IMR-90 (cell line): ENCODE measurements at regions not wholly inside any gene's neighbourhood (a gene's known extent, or its start where the extent isn't known, plus 50 kb on each side); places are given as distances from the start of the nearest gene placed in this dataset.

ENCODE experiments used
- ATAC-seq: fragments of 200-7000 bp; cut with Tn5 transposase; 2 replicates; pipeline ENCODE4 v1.9.1; 2020; ENCODE audit warnings: low read depth, mild to moderate bottlenecking, moderate library complexity
- BruUV-seq: library from RNA; stranded (reverse); fragments of 400-500 nt; replicated peaks from 2 replicates; lab custom pipeline; 2021; lab: Mats Ljungman, UMichigan
- CTCF ChIA-PET: fragments of 300-600 bp; formaldehyde crosslinking; extraction: SDS; loops from one replicate; lab custom pipeline; 2021; ENCODE audit warnings: antibody characterized with exemption; lab: Yijun Ruan, JAX
- POLR2A ChIA-PET: fragments of 300-600 bp; sonication (Branson Sonifier 250); formaldehyde crosslinking; loops from one replicate; lab custom pipeline; 2022; ENCODE audit warnings: antibody characterized with exemption; ENCODE audit not compliant: unreplicated experiment; lab: Charles Lee
- DNase-seq: peaks from one replicate; pipeline ENCODE4 v3.0.0; 2013
- H2AFZ ChIP-seq: replicated peaks from 2 replicates; pipeline ENCODE3; 2013; ENCODE audit warnings: low read length, mild to moderate bottlenecking; ENCODE audit not compliant: poor library complexity
- H2AK5ac ChIP-seq: 2 replicates; pipeline ENCODE4 v1.6.1; 2013; ENCODE audit warnings: low read depth, low read length, inconsistent platforms
- H2AK9ac ChIP-seq: replicated peaks from 2 replicates; pipeline ENCODE3; 2013; ENCODE audit warnings: mild to moderate bottlenecking, low read depth, low read length, moderate library complexity; ENCODE audit not compliant: poor library complexity
- H2BK120ac ChIP-seq: 2 replicates; pipeline ENCODE4 v1.6.1; 2013; ENCODE audit warnings: low read depth, low read length, inconsistent platforms
- H2BK15ac ChIP-seq: 3 replicates; pipeline ENCODE4 v1.6.1; 2013; ENCODE audit warnings: low read depth, low read length, inconsistent platforms
- H2BK20ac ChIP-seq: 2 replicates; pipeline ENCODE4 v1.6.1; 2013; ENCODE audit warnings: low read depth, mild to moderate bottlenecking, inconsistent platforms, low read length, moderate library complexity
- H2BK5ac ChIP-seq: 2 replicates; pipeline ENCODE4 v1.6.1; 2013; ENCODE audit warnings: mild to moderate bottlenecking, low read depth, low read length, inconsistent platforms; ENCODE audit not compliant: poor library complexity, severe bottlenecking
- H3K14ac ChIP-seq: replicated peaks from 2 replicates; pipeline ENCODE4 v1.6.1; 2013; ENCODE audit warnings: low read depth, low read length, inconsistent platforms
- H3K18ac ChIP-seq: 2 replicates; pipeline ENCODE4 v1.6.1; 2013; ENCODE audit warnings: low read depth, low read length, control low read depth
- H3K23ac ChIP-seq: 2 replicates; pipeline ENCODE4 v1.6.1; 2013; ENCODE audit warnings: low read depth, low read length, inconsistent platforms
- H3K27ac ChIP-seq: 2 replicates; pipeline ENCODE4 v1.5.1; 2013; ENCODE audit warnings: mild to moderate bottlenecking, control low read depth, low read length; ENCODE audit not compliant: insufficient read depth
- H3K27me3 ChIP-seq: 2 replicates; pipeline ENCODE4 v1.6.1; 2013; ENCODE audit warnings: low read length; ENCODE audit not compliant: control insufficient read depth, insufficient read depth
- H3K36me3 ChIP-seq: 2 replicates; pipeline ENCODE4 v1.6.1; 2013; ENCODE audit warnings: low read length, mixed read lengths; ENCODE audit not compliant: control insufficient read depth, insufficient read depth
- H3K4ac ChIP-seq: 2 replicates; pipeline ENCODE4 v1.6.1; 2013; ENCODE audit warnings: low read depth, low read length, inconsistent platforms
- H3K4me1 ChIP-seq: 2 replicates; pipeline ENCODE4 v1.6.1; 2013; ENCODE audit warnings: low read length, mixed read lengths; ENCODE audit not compliant: control insufficient read depth, insufficient read depth
- H3K4me2 ChIP-seq: 2 replicates; pipeline ENCODE4 v1.6.1; 2013; ENCODE audit warnings: low read depth, mild to moderate bottlenecking, control low read depth, low read length, moderate library complexity
- H3K4me3 ChIP-seq: 2 replicates; pipeline ENCODE4 v1.5.1; 2013; ENCODE audit warnings: low read depth, mild to moderate bottlenecking, control low read depth, low read length, moderate library complexity; ENCODE audit not compliant: insufficient read depth
- H3K56ac ChIP-seq: 2 replicates; pipeline ENCODE4 v1.6.1; 2013; ENCODE audit warnings: low read length, inconsistent platforms; ENCODE audit not compliant: insufficient read depth; ENCODE audit errors: extremely low read depth
- H3K79me1 ChIP-seq, 2 experiments: 2 replicates each; pipeline ENCODE4 v1.6.1; 2013; ENCODE audit warnings: low read length in 2 of 2, inconsistent platforms in 1 of 2, low read depth in 1 of 2
- H3K9ac ChIP-seq: 2 replicates; pipeline ENCODE4 v1.6.1; 2013; ENCODE audit warnings: low read depth, low read length, control low read depth
- H3K9me1 ChIP-seq: 2 replicates; pipeline ENCODE4 v1.6.1; 2013; ENCODE audit warnings: low read length, inconsistent platforms; ENCODE audit not compliant: insufficient read depth
- H3K9me3 ChIP-seq: 2 replicates; pipeline ENCODE4 v1.6.1; 2013; ENCODE audit warnings: low read length; ENCODE audit not compliant: control insufficient read depth, insufficient read depth
- H4K20me1 ChIP-seq: 2 replicates; pipeline ENCODE4 v1.6.1; 2013; ENCODE audit warnings: low read length, inconsistent platforms; ENCODE audit not compliant: insufficient read depth
- H4K5ac ChIP-seq: 2 replicates; pipeline ENCODE4 v1.6.1; 2013; ENCODE audit warnings: mild to moderate bottlenecking, low read depth, low read length, control low read depth
- H4K8ac ChIP-seq, 2 experiments: 2 replicates each; pipeline ENCODE4 v1.6.1; 2013; ENCODE audit warnings: low read depth in 2 of 2, low read length in 2 of 2, control low read depth in 1 of 2, inconsistent platforms in 1 of 2
- H4K91ac ChIP-seq: 2 replicates; pipeline ENCODE4 v1.6.1; 2013; ENCODE audit warnings: low read depth, low read length, inconsistent platforms; ENCODE audit not compliant: insufficient read depth
- CEBPB ChIP-seq: IDR thresholded peaks from 2 replicates; pipeline ENCODE4 v1.6.1; 2012; ENCODE audit warnings: low read depth, low read length, improper control_type of control experiment
- CHD1 ChIP-seq: IDR thresholded peaks from 2 replicates; pipeline ENCODE4 v1.6.1; 2012; ENCODE audit warnings: low read depth, low read length, improper control_type of control experiment
- FOS ChIP-seq: fragments of 150-350 bp; IDR thresholded peaks from 2 replicates; pipeline ENCODE4 v1.6.1; 2016; ENCODE audit warnings: low read depth, low read length
- NFE2L2 ChIP-seq: fragments of 150-350 bp; IDR thresholded peaks from 2 replicates; pipeline ENCODE4 v1.6.1; 2016; ENCODE audit warnings: low read depth, mild to moderate bottlenecking, low read length
- POLR2A ChIP-seq: IDR thresholded peaks from 2 replicates; pipeline ENCODE4 v1.6.1; 2012; ENCODE audit warnings: mild to moderate bottlenecking, low read depth, low read length
- RAD21 ChIP-seq: IDR thresholded peaks from 2 replicates; pipeline ENCODE4 v1.6.1; 2012; ENCODE audit warnings: low read length, improper control_type of control experiment
- RCOR1 ChIP-seq: IDR thresholded peaks from 2 replicates; pipeline ENCODE4 v1.6.1; 2012; ENCODE audit warnings: mild to moderate bottlenecking, low read length, improper control_type of control experiment; ENCODE audit not compliant: insufficient replicate concordance
- RFX5 ChIP-seq: IDR thresholded peaks from 2 replicates; pipeline ENCODE4 v1.8.0; 2012; ENCODE audit warnings: low read depth, mild to moderate bottlenecking, low read length, moderate library complexity
- SMC3 ChIP-seq: fragments of 150-350 bp; IDR thresholded peaks from 2 replicates; pipeline ENCODE4 v1.6.1; 2016; ENCODE audit warnings: low read depth, mild to moderate bottlenecking, antibody characterized with exemption, low read length, moderate library complexity
- WGBS, 2 experiments: methylation state at CpG; one replicate each; pipeline versions ENCODE4 v1.1.5 to v1.1.7; 2013; ENCODE audit warnings: missing lambda C conversion rate in 2 of 2; ENCODE audit not compliant: insufficient read length in 1 of 2; ENCODE audit errors: extremely low coverage in 2 of 2; 5-methylcytosine and 5-hydroxymethylcytosine counted together
- dilution Hi-C: fragments of 300-500 bp; cut with HindIII; formaldehyde crosslinking; loops from one replicate; pipeline ENCODE4 v1.14.3; 2018; ENCODE audit warnings: low sequenced_read_pairs; ENCODE audit not compliant: unreplicated experiment
- in situ Hi-C: fragments of 300-500 bp; cut with MboI; formaldehyde crosslinking; loops from 3 replicates; pipeline ENCODE4 v1.14.3; 2019; ENCODE audit warnings: low sequenced_read_pairs, inconsistent platforms, mixed read lengths
- intact Hi-C: fragments of 100-400 bp; cut with micrococcal nuclease; formaldehyde crosslinking; loops from 2 replicates; pipeline ENCODE4 v1.10.0; 2022

GRCh38 chr1:220375715-220376114 is 103.5 kb upstream of the RAB3GAP2 start:
- H3K4ac ChIP-seq: no peak overlapping the region
- H2BK120ac ChIP-seq: no peak overlapping the region
- no peaks in the 10 kb centered on the region for H3K36me3 ChIP-seq
- H3K14ac ChIP-seq: no peak overlapping the region
- H3K9ac ChIP-seq: no peak overlapping the region
- ATAC-seq (no peak), DNase-seq (no peak)
- no peak overlapping the region for H2AK5ac ChIP-seq
- no peaks in the 10 kb centered on the region for H4K20me1 ChIP-seq
- CTCF ChIA-PET: interaction anchor here (0.7 kb wide), 1 partner anchor 268 kb away, joined by 4 read pairs; no protein-coding TSS in a partner anchor
- POLR2A ChIA-PET: no interaction called here
- no peaks in the 10 kb centered on the region for H3K79me1 ChIP-seq
- intact Hi-C loops (no loop called here), dilution Hi-C loops (no loop called here), in situ Hi-C loops (no loop called here)
- H4K8ac ChIP-seq: no peak overlapping the region
- no peak overlapping the region for H3K18ac ChIP-seq
- no peak overlapping the region for H2BK5ac ChIP-seq
- H4K91ac ChIP-seq: no peak overlapping the region
- H2AFZ ChIP-seq: no peak overlapping the region
- H4K5ac ChIP-seq: no peak overlapping the region
- BruUV-seq: no TSS peak
- H3K56ac ChIP-seq: no peak overlapping the region
- no peak overlapping the region for H2BK20ac ChIP-seq
- H3K27me3 ChIP-seq: no peaks in the 10 kb centered on the region
- H2BK15ac ChIP-seq: no peak overlapping the region
- no peak overlapping the region for H2AK9ac ChIP-seq
- H3K9me1 ChIP-seq: no peaks in the 10 kb centered on the region
- H3K9me3 ChIP-seq: no peaks in the 10 kb centered on the region
- no peak overlapping the region for H3K27ac ChIP-seq
- no peak overlapping the region for H3K4me2 ChIP-seq
- H3K23ac ChIP-seq: no peak overlapping the region
- TF ChIP-seq RFX5 (no peak), SMC3 (no peak), RAD21 (no peak), NFE2L2 (no peak), CHD1 (no peak), FOS (no peak), RCOR1 (no peak), CEBPB (no peak), POLR2A (no peak)
- WGBS, 2 experiments: no CpG with 5 or more reads among the region's 3 CpGs
- H3K4me3 ChIP-seq: no peak overlapping the region
- no peaks in the 10 kb centered on the region for H3K4me1 ChIP-seq
